GM18907 (cell line): ENCODE measurements at regions not wholly inside any gene's neighbourhood (a gene's known extent, or its start where the extent isn't known, plus 50 kb on each side); places are given as distances from the start of the nearest gene placed in this dataset.

Experiments used
- ATAC-seq: cut with Tn5 transposase; IDR thresholded peaks from one replicate; pipeline ENCODE4 v1.9.1; 2021; ENCODE audit warnings: mild to moderate bottlenecking, moderate library complexity; ENCODE audit not compliant: unreplicated experiment

- ATAC-seq = no peak
Observed at GRCh38 chr2:64312622-64313397, 141.2 kb upstream of the LGALSL start.

- ATAC-seq = no peak
Observed at GRCh38 chr2:64313398-64313723, 140.6 kb upstream of the LGALSL start.

GRCh38 chr2:64315291-64315960, 138.5 kb upstream of the LGALSL start:
- no peak for ATAC-seq

- no peak for ATAC-seq
Observed at GRCh38 chr2:64317707-64318475, 136.1 kb upstream of the LGALSL start.

- no peak for ATAC-seq
Observed at GRCh38 chr2:64318476-64318748, 135.6 kb upstream of the LGALSL start.

GRCh38 chr2:64319896-64320295, 134.1 kb upstream of the LGALSL start:
- no peak for ATAC-seq

- ATAC-seq = no peak
Observed at GRCh38 chr2:64322433-64322832, 131.5 kb upstream of the LGALSL start.

GRCh38 chr2:64323197-64323596, 130.8 kb upstream of the LGALSL start:
- ATAC-seq = no peak

- ATAC-seq = no peak
Observed at GRCh38 chr2:64324746-64325410, 129.1 kb upstream of the LGALSL start.

GRCh38 chr2:64325477-64325851, 128.5 kb upstream of the LGALSL start:
- peak; percentile 19 for ATAC-seq

GRCh38 chr2:64325852-64326577, 127.9 kb upstream of the LGALSL start:
- ATAC-seq = peak; percentile 92

- no peak for ATAC-seq
Observed at GRCh38 chr2:64326578-64327050, 127.3 kb upstream of the LGALSL start.

- ATAC-seq = no peak
Observed at GRCh38 chr2:64327129-64327509, 126.8 kb upstream of the LGALSL start.

- ATAC-seq = no peak
Observed at GRCh38 chr2:64327510-64328414, 126.2 kb upstream of the LGALSL start.

- no peak for ATAC-seq
Observed at GRCh38 chr2:64328415-64328722, 125.6 kb upstream of the LGALSL start.

GRCh38 chr2:64328756-64329155, 125.2 kb upstream of the LGALSL start:
- ATAC-seq = no peak

GRCh38 chr2:64329848-64330247, 124.1 kb upstream of the LGALSL start:
- ATAC-seq = no peak

GRCh38 chr2:64330281-64331113, 123.5 kb upstream of the LGALSL start:
- ATAC-seq = no peak

- ATAC-seq = no peak
Observed at GRCh38 chr2:64331114-64331645, 122.8 kb upstream of the LGALSL start.
